Testis (tissue), 2 donors: ENCODE measurements at regions not wholly inside any gene's neighbourhood (a gene's known extent, or its start where the extent isn't known, plus 50 kb on each side); places are given as distances from the start of the nearest gene placed in this dataset.

Experiments
- DNase-seq: peaks from one replicate; pipeline ENCODE4 v3.0.0-alpha.2; 2019
- H3K27ac ChIP-seq, 2 donors: fragments of 200-600 bp; sonication (generic); one replicate each; pipeline ENCODE4 v1.5.1; 2019
- H3K27me3 ChIP-seq: fragments of 200-600 bp; sonication (generic); one replicate; pipeline ENCODE4 v1.5.1; 2019
- H3K36me3 ChIP-seq: fragments of 200-600 bp; sonication (generic); one replicate; pipeline ENCODE4 v1.5.1; 2017; ENCODE audit warnings: low read depth; ENCODE audit errors: missing control alignments
- H3K4me1 ChIP-seq: fragments of 200-600 bp; sonication (generic); one replicate; pipeline ENCODE4 v1.5.1; 2019
- H3K4me3 ChIP-seq, 2 donors: fragments of 200-600 bp; sonication (generic); one replicate each; pipeline ENCODE4 v1.5.1; 2017 to 2019
- H3K9me3 ChIP-seq: fragments of 200-600 bp; sonication (generic); one replicate; pipeline ENCODE4 v1.5.1; 2017
- CTCF ChIP-seq, 3 experiments: fragments of 450-650 bp in 2 of 3; fragments of 200-600 bp in 1 of 3; sonication (generic) in 1 of 3; IDR thresholded peaks; one replicate each; pipeline ENCODE4 v1.5.1; 2016 to 2019; ENCODE audit warnings: antibody characterized with exemption in 3 of 3, mild to moderate bottlenecking in 2 of 3, moderate library complexity in 1 of 3
- POLR2A ChIP-seq: fragments of 450-650 bp; IDR thresholded peaks from one replicate; pipeline ENCODE4 v1.6.1; 2017; ENCODE audit warnings: antibody characterized with exemption, mild to moderate bottlenecking, moderate library complexity
- WGBS, 2 donors: methylation state at CpG; one replicate each; pipeline ENCODE4 v1.1.5; 2018; 5-methylcytosine and 5-hydroxymethylcytosine counted together
- intact Hi-C: fragments of 100-400 bp; cut with DNase I; formaldehyde crosslinking; loops from one replicate; pipeline ENCODE4 v1.15.1; 2023; ENCODE audit warnings: low total_unique reads

- intact Hi-C loops = no loop called here
- 41 to 42% methylated on average over 2 of the region's 2 CpGs for WGBS, 2 donors
These were observed 225.2 kb upstream of the TANK start for GRCh38 chr2:160934991-160935390.

DNA sequence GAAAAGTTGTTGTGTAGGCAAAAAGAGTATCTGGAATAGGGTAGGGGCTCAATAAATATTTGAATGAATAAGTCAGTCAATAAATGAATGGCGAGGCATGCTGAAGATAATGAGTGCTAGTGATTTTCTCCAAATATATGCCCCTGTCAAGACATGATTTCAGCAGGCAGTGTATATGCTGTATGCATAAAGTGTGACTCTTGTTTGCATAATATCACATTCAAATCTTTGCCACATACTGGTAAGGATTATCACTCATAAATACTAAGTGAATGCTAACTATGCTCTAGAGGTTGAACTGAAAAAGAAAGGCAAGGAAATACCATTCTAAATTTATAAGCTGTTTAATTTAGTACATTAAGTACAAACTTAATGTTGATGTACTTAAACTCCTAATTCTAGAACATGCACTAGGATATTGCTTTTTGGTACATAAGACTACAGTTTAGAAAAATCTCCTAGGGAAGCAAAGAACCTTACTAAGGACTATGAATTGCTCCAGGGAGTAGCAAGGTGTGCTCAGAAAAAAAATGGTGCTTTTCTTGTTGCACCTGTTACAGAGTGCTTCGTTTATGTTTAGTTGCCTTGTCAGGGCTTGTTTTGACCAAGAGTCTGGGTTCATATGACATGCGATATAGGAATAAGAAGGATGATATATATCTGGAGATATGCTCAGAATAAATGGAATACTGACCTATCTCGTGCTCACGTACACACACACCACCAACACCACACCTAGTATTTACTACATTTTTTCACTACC, 224.0 kb upstream of the TANK start:
- intact Hi-C loops = no loop called here
- WGBS, 2 donors = 94 to 98% methylated on average over 5 of the region's 5 CpGs
- H3K27me3 ChIP-seq = no peaks in the 10 kb centered on the region
- H3K36me3 ChIP-seq = no peaks in the 10 kb centered on the region
- TF ChIP-seq POLR2A = no peak
- TF ChIP-seq CTCF (IDR thresholded peaks at IDR 0.05) = no peak
- H3K4me3 ChIP-seq = no peak overlapping the region
- no peak for DNase-seq
- no peaks in the 10 kb centered on the region for H3K9me3 ChIP-seq
- H3K27ac ChIP-seq = no peak overlapping the region
- H3K4me1 ChIP-seq = no peaks in the 10 kb centered on the region

More at GRCh38 chr2:160934991-160935390, 225.2 kb upstream of the TANK start:
- Histone ChIP-seq H3K27ac (no peak overlapping the region), H3K36me3 (no peaks in the 10 kb centered on the region), H3K4me1 (no peaks in the 10 kb centered on the region), H3K27me3 (no peaks in the 10 kb centered on the region), H3K9me3 (no peaks in the 10 kb centered on the region), H3K4me3 (no peak overlapping the region)
- no peak for TF ChIP-seq POLR2A
- TF ChIP-seq CTCF (IDR thresholded peaks at IDR 0.05) = no peak
- no peak for DNase-seq

DNA sequence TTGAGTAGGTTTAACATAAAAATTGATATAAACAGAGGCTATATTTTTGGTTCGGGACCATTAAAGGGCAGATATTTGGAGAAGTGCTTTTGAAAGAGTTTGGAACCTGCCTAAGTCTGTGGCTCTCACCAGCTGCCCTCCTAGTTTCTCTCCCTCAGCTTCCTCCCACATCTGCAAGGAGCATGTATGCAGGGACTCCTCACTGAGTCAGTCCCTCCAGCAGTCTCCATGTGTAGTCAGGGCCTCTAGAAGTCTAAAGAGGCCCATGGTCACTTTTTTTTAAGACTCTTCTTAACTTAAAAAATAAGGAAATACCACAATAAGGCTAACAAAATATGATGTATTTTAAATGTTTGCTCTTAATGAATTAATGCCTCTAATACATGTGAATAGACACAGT, 220.0 kb upstream of the TANK start:
- Histone ChIP-seq H3K36me3 (no peaks in the 10 kb centered on the region), H3K27ac (no peak overlapping the region), H3K4me1 (no peaks in the 10 kb centered on the region), H3K4me3 (no peak overlapping the region), H3K27me3 (no peaks in the 10 kb centered on the region), H3K9me3 (no peaks in the 10 kb centered on the region)
- TF ChIP-seq POLR2A = no peak
- TF ChIP-seq CTCF (IDR thresholded peaks at IDR 0.05) = no peak
- intact Hi-C loops = no loop called here
- no peak for DNase-seq
- WGBS, 2 donors = 93 to 100% methylated on average over 1 of the region's 1 CpG

DNA sequence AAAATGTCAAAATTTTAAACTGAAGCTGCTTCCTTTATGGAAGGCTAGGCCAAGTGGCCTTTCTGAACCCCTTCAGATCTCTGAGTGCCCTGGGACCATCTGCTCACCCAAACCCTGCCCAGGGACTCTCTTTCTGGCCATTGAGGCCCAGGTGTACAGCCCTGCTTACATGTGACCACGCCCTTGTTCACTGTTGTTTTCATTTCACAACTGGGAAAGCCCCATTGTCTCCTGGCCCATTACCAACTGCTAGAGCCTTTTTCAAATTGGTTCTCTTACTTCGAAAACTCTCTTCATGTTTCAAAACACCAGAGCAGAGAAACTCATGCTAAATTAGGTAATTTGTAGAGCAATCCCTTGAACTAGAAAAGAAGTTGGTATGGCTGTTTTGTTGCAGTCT, 219.5 kb upstream of the TANK start:
- H3K4me1 ChIP-seq = no peaks in the 10 kb centered on the region
- no peak for DNase-seq
- 57 to 68% methylated on average over 2 of the region's 2 CpGs for WGBS, 2 donors
- no peaks in the 10 kb centered on the region for H3K9me3 ChIP-seq
- H3K36me3 ChIP-seq = no peaks in the 10 kb centered on the region
- TF ChIP-seq POLR2A = no peak
- TF ChIP-seq CTCF (IDR thresholded peaks at IDR 0.05) = no peak
- intact Hi-C loops = no loop called here
- no peak overlapping the region for H3K27ac ChIP-seq
- no peak overlapping the region for H3K4me3 ChIP-seq
- no peaks in the 10 kb centered on the region for H3K27me3 ChIP-seq

- Histone ChIP-seq H3K4me1 (no peaks in the 10 kb centered on the region), H3K36me3 (no peaks in the 10 kb centered on the region), H3K27me3 (no peaks in the 10 kb centered on the region), H3K4me3 (no peak overlapping the region), H3K9me3 (no peaks in the 10 kb centered on the region), H3K27ac (no peak overlapping the region)
- TF ChIP-seq POLR2A (no peak), CTCF (IDR thresholded peaks at IDR 0.05) (no peak)
- DNase-seq = no peak
- 72 to 74% methylated on average over 1 of the region's 1 CpG for WGBS, 2 donors
- intact Hi-C loops = no loop called here
These were observed 218.9 kb upstream of the TANK start for GRCh38 chr2:160941290-160941846.
